Sigmoid colon (tissue), 4 donors: ENCODE measurements at regions not wholly inside any gene's neighbourhood (a gene's known extent, or its start where the extent isn't known, plus 50 kb on each side); places are given as distances from the start of the nearest gene placed in this dataset.

Experiments used
- CTCF ChIP-seq, 4 experiments: fragments of 450-650 bp in 3 of 4; fragments of 200-600 bp in 1 of 4; IDR thresholded peaks; one replicate each; pipeline ENCODE4 v1.5.1; 2016 to 2019; ENCODE audit warnings: antibody characterized with exemption in 4 of 4, mild to moderate bottlenecking in 3 of 4, moderate library complexity in 2 of 4
- EP300 ChIP-seq, 4 donors: sonication (generic); formaldehyde crosslinking; IDR thresholded peaks; one replicate each; pipeline ENCODE4 v1.6.1; 2017; ENCODE audit warnings: antibody characterized with exemption in 4 of 4

GRCh38 chr12:58026426-58026825 lies 85.1 kb downstream of the ATP23 start:
- TF ChIP-seq CTCF (IDR thresholded peaks at IDR 0.05) (no peak), EP300 (IDR thresholded peaks at IDR 0.05) (no peak)
